Tibial nerve (tissue), 3 donors: ENCODE measurements at regions not wholly inside any gene's neighbourhood (a gene's known extent, or its start where the extent isn't known, plus 50 kb on each side); places are given as distances from the start of the nearest gene placed in this dataset.

Source experiments
- CTCF ChIP-seq, 5 experiments: fragments of 200-600 bp in 3 of 5; fragments of 450-650 bp in 2 of 5; sonication (generic) in 3 of 5; IDR thresholded peaks; one replicate each; pipeline ENCODE4 v1.5.1; 2016 to 2019; ENCODE audit warnings: antibody characterized with exemption in 5 of 5, mild to moderate bottlenecking in 3 of 5, moderate library complexity in 2 of 5
- POLR2A ChIP-seq, 2 donors: fragments of 450-650 bp; IDR thresholded peaks; one replicate each; pipeline ENCODE4 v1.6.1; 2017; ENCODE audit warnings: antibody characterized with exemption in 2 of 2, mild to moderate bottlenecking in 2 of 2, moderate library complexity in 2 of 2

GRCh38 chr5:58341476-58341875 lies 118.4 kb downstream of the PLK2 start:
- no peak for TF ChIP-seq CTCF (IDR thresholded peaks at IDR 0.05)
- no peak for TF ChIP-seq POLR2A (IDR thresholded peaks at IDR 0.05)
